ENCODE measurements at regions not wholly inside any gene's neighbourhood (a gene's known extent, or its start where the extent isn't known, plus 50 kb on each side); places are given as distances from the start of the nearest gene placed in this dataset.
"Not testable (repeated sequence)": the region's sequence is repeated elsewhere in the genome, so short reads cannot be mapped to it uniquely, and the experiment has no call there.

DNA sequence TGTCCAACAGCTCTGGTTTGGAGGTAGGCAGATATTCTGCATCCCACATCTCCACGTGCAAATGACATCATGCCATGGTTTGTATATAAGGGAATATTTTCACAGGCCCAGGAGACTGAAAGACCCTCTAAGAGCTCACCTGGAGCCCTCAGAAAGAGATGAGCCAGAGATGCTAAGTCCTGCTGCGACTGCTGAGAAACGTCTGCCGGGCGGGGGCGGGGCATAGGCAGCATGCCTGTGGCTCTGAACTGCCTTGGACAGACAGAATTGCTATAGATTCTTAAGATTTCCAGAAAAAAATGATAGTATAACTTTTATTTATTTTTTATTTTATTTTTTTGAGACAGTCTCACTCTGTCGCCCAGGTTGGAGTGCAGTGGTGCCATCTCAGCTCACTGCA lies 64.2 kb upstream of the METTL9 start:
- not testable (repeated sequence) for DNase-seq (ENCODE audit: low spot score)

DNA sequence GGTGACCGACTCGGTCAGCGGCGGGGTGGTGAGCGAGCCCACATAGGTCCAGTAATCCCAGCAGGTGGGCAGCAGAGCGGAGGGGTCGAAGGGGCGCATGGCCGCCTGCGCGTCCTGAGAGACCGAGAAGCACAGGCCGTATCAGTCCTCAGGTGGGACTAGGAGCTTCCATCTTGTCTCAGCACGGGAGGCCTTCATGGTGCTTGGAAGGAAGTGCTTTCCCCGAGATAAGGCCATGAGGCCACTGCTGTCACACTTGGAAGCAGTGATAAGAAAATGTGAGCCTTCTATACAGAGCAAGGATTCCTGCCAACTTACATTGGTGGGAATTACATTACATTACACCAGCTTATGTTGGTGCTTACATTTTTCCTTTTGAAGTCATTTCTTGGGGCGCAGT lies 62.6 kb upstream of the METTL9 start:
- DNase-seq (ENCODE audit: low spot score) = peak; percentile 80

DNA sequence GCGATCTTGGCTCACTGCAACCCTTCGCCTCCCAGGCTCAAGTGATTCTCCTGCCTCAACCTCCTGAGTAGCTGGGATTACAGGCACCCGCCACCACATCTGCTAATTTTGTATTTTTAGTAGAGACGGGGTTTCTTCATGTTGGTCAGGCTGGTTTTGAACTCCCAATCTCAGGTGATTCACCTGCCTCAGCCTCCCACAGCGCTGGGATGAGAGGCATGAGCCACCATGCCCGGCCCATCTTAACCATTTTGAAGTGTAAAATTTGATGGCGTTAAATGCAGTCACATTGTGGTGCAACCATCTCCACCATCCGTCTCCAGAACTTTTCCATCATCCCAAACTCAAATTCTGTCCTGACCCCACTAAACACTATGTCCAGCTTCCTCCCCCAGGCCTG lies 61.8 kb upstream of the METTL9 start:
- DNase-seq (ENCODE audit: low spot score) = peak; percentile 46

DNA sequence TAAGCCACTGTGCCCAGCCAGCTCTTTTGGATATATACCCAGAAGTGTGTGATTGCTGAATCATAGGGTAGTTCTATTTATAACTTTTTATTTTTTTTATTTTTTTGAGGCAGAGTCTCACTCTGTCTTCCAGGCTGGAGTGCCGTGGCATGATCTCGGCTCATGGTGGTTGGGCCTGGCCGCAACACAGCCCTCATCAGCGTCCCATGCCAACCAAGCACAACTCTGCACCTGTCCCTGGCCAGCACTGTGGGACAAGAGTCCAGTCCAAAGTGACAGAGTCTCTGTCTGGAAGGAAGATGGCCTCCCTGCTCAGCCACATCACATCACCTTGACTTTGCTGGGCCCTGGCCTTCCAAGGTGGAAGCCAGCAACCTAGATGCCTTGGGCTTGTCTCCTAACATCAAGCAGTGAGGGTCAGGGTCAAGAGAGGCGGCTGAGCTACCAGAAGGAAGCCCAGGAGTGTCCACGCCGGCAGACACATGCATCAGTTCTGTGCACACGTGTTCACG lies 60.2 kb upstream of the METTL9 start:
- DNase-seq (ENCODE audit: low spot score) = not testable (repeated sequence)

DNA sequence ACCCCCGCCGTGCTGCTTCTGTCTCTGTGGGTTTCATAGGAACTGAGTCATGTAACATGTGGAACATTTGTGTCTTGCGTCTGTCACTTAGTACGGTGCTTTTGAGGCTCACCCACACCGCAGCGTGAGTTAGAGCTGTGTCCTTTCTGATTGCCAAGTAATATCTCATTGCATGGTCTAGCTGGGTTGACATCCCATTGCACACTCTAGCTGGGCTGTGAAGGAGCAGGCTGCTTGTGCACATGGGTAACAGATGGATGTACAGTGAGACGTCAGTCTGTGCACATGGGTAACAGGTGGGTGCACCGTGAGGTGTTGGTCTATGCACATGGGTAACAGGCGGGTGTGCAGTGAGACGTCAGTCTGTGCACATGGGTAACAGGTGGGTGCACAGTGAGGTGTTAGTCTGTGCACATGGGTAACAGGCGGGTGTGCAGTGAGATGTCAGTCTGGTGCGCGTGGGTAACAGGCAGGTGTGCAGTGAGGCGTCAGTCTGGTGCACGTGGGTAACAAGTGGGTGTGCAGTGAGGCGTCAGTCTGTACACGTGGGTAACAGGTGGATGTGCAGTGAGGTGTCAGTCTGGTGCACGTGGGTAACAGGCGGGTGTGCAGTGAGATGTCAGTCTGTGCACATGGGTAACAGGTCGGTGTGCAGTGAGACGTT lies 58.5 kb upstream of the METTL9 start:
- DNase-seq (ENCODE audit: low spot score) = not testable (repeated sequence)

DNA sequence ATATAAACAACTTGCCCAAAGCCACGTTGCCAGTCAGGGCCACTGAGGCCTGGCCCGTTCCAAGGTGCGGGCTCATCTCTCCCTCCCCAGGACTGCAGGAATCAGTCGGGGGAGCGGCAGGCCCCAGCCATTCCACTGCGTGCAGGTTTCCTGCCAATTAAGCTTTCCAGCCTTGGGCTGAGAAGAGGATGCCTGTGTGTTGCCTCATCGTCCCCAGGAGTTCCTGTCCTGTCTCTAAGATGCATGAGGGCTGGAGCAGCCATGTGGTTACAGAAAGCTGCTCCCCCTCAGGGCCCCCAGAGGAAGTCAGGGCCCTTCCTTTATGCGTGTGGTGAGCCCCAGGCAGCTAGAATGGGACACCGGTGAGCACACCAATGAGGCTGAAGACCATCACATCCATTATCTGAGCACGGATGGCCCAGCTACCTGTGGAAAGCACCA lies 57.7 kb upstream of the METTL9 start:
- not testable (repeated sequence) for DNase-seq (ENCODE audit: low spot score)

DNA sequence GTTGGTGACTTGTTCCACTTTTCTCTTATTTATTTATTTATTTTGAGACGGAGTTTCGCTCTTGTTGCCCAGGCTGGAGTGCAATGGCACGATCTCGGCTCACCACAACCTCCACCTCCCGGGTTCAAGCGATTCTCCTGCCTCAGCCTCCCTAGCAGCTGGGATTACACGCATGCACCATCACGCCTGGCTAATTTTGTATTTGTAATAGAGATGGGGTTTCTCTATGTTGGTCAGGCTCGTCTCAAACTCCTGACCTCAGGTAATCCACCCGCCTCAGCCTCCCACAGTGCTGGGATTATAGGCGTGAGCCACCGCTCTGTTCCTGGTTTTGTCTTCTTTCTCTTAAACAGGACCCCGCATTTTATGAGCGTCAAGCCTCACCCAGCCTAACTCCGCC lies 57.3 kb upstream of the METTL9 start:
- not testable (repeated sequence) for DNase-seq (ENCODE audit: low spot score)

DNA sequence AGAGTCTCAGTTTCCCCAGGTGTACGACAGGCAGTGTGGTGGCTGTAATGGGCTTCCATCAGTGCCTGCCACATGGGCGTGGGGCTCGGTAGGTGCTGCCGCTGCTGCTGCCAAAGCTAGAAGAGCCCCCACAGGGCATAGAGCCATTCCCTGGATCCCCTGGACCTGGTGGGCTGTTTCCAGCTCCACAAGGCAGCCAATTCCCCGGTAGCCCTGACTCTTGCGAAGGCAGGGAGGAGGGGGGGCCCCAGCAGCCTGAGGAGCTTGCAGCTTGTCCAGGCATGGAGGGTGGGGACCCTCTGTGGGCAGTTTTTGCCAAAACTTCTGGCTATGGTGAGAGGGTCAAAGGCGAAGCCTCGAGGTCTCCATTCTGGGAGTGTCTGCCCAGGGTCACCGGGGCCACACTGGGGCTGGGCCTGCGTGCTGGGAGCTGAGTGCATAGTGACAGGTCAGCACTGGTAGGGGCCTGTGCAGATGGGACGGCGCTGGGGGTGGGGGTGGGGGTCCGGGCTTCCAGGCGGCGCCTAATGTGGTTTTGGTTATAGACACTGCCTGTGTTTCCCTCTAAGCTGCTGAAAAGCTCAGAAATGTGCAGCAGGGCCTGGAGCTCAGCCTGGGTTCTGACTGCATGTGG lies 56.8 kb upstream of the METTL9 start:
- not testable (repeated sequence) for DNase-seq (ENCODE audit: low spot score)

DNA sequence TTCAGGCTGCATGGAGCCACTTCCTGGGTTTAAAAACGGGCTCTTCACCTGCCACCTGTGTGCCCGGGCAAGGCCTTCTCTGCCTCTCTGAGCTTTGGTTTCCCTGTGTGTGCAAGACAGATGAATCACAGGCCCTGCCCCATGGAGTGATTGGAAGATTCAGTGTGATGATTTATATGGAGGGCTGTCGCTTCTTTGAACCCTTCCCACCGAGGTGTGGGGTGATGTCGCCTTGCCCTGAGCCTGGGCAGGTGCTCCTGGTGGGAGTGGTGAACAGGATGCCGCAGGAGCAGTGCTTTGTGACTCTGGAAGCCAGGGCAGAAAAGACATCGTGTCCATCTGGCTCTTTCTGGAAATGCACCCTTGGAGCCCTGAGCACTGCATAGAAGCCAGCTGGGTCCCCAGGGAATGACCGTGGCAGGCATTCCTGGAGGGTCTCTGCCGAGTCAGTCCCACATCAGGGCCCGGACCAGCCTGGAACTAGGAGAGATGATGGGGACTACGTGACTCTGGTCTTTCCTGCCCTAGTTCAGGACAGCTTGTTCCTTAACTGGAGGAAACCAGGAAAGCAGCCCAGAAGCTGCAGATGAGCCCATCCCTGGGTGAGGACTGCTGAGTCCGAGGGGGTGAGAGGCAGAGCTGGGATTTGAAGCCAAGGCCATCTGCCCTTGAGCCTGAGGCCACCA lies 56.1 kb upstream of the METTL9 start:
- not testable (repeated sequence) for DNase-seq (ENCODE audit: low spot score)

DNA sequence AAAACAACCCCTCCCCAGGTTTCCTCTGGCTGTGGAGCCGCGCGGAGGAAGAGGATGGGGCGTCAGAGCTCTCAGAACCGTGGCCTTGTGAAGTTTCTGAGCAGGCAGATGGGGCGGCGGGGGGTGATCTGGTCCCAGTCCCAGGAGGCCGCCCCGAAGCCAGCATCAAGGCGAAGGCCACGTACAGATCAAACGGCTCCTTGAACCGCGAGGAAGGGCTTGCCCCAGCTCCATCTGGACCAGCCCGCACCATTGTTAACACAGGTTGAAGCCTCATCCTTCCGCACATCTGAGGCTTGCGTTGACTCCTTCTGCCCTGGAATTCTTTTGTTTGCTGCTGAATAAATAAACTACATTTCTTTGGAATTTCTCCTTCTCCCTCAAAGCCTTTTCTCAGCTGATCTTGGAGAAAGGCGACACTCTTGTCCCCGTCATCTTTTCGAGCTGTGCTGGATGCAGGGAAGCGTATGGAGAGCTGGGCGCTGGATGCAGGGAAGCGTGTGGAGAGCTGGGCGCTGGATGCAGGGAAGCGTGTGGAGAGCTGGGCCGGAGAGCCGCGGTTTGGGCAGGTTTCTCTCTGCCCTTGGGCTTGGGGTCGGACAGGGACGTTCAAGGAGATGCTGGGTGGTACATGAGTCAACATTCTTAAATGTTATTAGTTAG lies 53.6 kb upstream of the METTL9 start:
- DNase-seq (ENCODE audit: low spot score) = not testable (repeated sequence)

DNA sequence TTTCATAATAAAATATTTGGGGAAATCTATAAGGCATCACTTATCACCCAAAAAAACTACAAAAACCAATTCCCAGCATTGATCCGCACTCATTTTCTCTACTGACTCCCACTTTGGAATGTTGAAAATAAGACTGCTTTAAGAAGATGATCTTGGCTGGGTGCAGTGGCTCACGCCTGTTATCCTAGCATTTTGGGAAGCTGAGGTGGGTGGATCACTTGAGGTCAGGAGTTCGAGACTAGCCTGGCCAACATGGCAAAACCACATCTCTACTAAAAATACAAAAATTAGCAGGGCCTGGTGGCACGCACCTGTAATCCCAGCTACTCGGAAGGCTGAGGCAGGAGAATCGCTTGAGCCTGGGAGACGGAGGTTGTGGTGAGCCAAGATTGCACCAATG lies 50.0 kb upstream of the METTL9 start:
- DNase-seq (ENCODE audit: low spot score) = not testable (repeated sequence)

Measured in hematopoietic multipotent progenitor cell treated with erythropoietin and hydrocortisone succinate and interleukin-3 and kit ligand, for 17 days (in vitro differentiated cells).